Pancreas (tissue), 10 donors: ENCODE measurements at regions not wholly inside any gene's neighbourhood (a gene's known extent, or its start where the extent isn't known, plus 50 kb on each side); places are given as distances from the start of the nearest gene placed in this dataset.

ENCODE experiments used
- ATAC-seq, 4 donors: fragments of 200-7000 bp; cut with Tn5 transposase; one replicate each; pipeline versions ENCODE4 v1.8.0 to v1.9.1; 2020; ENCODE audit warnings: mild to moderate bottlenecking in 4 of 4, moderate library complexity in 4 of 4
- DNase-seq, 6 donors: peaks; one replicate each; pipeline ENCODE4 v3.0.0-alpha.2; 2020
- FAIRE-seq: peaks from 2 replicates; lab custom pipeline; 2012; peaks lifted over from hg19 to GRCh38; lab: Jason Lieb, UNC
- H3K27ac ChIP-seq, 4 donors: fragments of 200-600 bp; sonication (generic); 1 replicate in 3 of 4; 2 replicates in 1 of 4; pipeline versions ENCODE4 v1.5.0 to v1.8.0; 2020
- H3K27me3 ChIP-seq, 4 donors: fragments of 200-600 bp; one replicate each; pipeline ENCODE4 v1.8.0; 2021
- H3K36me3 ChIP-seq, 3 donors: fragments of 200-600 bp; sonication (generic) in 1 of 3; one replicate each; pipeline versions ENCODE4 v1.5.0 to v1.8.0; 2020 to 2021
- H3K4me1 ChIP-seq, 3 donors: fragments of 200-600 bp; one replicate each; pipeline ENCODE4 v1.8.0; 2021
- H3K4me3 ChIP-seq, 4 donors: fragments of 200-600 bp; sonication (generic) in 2 of 4; one replicate each; pipeline versions ENCODE4 v1.5.0 to v1.8.0; 2020 to 2021
- H3K9me3 ChIP-seq, 4 donors: fragments of 200-600 bp; one replicate each; pipeline ENCODE4 v1.8.0; 2021
- CTCF ChIP-seq, 4 donors: fragments of 200-600 bp; sonication (generic) in 3 of 4; IDR thresholded peaks; one replicate each; pipeline versions ENCODE4 v1.5.0 to v1.8.0; 2021; ENCODE audit warnings: antibody characterized with exemption in 4 of 4
- WGBS, 2 donors: extraction: QIAGEN DNeasy Blood & Tissue Kit; methylation state at CpG; one replicate each; pipeline ENCODE4 v1.1.7; 2013; 5-methylcytosine and 5-hydroxymethylcytosine counted together
- intact Hi-C, 3 donors: fragments of 100-400 bp; cut with DNase I; formaldehyde crosslinking; loops; one replicate each; pipeline versions ENCODE4 v1.11.1 to v1.14.2; 2022
- donor health status: healthy with polysubstance abuse.
- donor health status: DM: no; HTN: no; CAD: no; lungs with moderate emphysema.
- donor health status: DM: no; HTN: no; CAD: no.
- donor health status: control.
- donor health status: control.
- donor health status: Bipolar disorder and iron deficiency.
- donor health status: DM: yes; HTN: yes; CAD: no.
- donor health status: DM: no; HTN: no; CAD: no.
- donor health status: DM: no; HTN: no; CAD: no.
- donor health status: DM: yes; HTN: yes; CAD: no.

DNA sequence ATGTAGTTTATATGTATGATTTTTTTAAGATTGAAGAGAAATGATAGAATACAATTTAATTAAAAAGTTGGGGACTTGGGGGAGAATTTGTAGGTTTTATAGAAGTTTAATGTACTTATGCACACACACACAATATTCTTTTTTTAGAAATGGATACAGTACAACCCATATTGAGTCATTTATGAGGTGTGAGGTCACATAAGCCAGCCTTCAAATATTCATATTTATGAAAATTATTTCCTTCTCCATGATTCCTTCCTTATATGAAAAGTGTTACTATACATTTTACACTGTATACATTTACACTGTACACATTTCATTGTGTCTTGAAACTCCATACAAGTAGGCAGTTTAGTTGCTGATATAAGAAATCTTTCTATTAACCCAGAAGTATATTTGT lies 96.2 kb upstream of the CHODL start:
- H3K27me3 ChIP-seq = no peaks in the 10 kb centered on the region
- ATAC-seq (no peak), DNase-seq (no peak), FAIRE-seq (no peak)
- no peak overlapping the region for H3K27ac ChIP-seq
- intact Hi-C loops = no loop called here
- no peak for TF ChIP-seq CTCF (IDR thresholded peaks at IDR 0.05)
- H3K4me3 ChIP-seq = no peak overlapping the region
- H3K9me3 ChIP-seq = no peaks in the 10 kb centered on the region
- H3K4me1 ChIP-seq = no peaks in the 10 kb centered on the region
- H3K36me3 ChIP-seq = no peaks in the 10 kb centered on the region

DNA sequence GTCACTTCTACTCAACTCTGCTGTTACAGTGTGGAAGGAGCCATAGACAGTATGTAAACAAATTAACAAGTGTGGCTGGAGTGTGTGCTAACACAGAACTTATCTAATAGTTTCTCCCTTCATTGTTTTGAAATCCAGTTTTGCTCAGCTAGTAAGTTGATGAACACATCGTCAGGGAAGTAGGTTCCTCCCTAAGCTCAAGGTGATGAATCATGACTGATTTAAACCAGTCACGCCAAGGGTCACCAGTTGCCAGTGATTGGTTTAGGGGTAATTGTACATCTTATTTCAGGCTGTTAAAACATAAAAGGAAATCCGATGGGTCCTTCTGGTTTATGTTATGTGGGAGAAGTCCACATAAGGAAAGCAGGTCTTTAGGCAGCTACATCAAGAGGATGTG lies 97.0 kb upstream of the CHODL start:
- DNase-seq (no peak), FAIRE-seq (no peak), ATAC-seq (no peak)
- Histone ChIP-seq H3K27ac (no peak overlapping the region), H3K4me3 (no peak overlapping the region), H3K4me1 (no peaks in the 10 kb centered on the region), H3K36me3 (no peaks in the 10 kb centered on the region), H3K27me3 (no peaks in the 10 kb centered on the region), H3K9me3 (no peaks in the 10 kb centered on the region)
- intact Hi-C loops = no loop called here
- 38 to 58% methylated on average over 3 of the region's 3 CpGs for WGBS, 2 donors
- no peak for TF ChIP-seq CTCF (IDR thresholded peaks at IDR 0.05)

DNA sequence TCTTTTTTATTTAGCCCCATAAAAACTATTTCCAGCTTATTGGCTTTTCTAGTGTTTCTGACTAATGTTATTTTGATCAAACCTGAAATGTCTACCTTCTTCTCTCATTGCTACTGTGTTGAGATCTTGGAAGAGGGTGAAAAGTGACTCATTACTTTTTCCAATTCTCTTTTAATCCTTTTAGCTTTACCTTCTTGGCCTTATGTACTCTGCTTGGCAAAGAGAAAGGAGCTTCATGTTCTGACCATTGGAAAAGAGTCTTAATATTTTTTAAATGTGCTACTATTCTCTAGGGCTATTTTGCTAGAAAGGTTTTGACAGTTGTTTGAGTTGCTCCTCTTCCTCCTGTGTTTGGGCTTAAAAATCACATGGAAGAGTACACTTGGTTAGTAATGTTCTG lies 97.8 kb upstream of the CHODL start:
- no peaks in the 10 kb centered on the region for H3K9me3 ChIP-seq
- no peak overlapping the region for H3K27ac ChIP-seq
- DNase-seq (no peak), FAIRE-seq (no peak), ATAC-seq (no peak)
- no peaks in the 10 kb centered on the region for H3K27me3 ChIP-seq
- no peak for TF ChIP-seq CTCF (IDR thresholded peaks at IDR 0.05)
- intact Hi-C loops = no loop called here
- no peaks in the 10 kb centered on the region for H3K36me3 ChIP-seq
- no peak overlapping the region for H3K4me3 ChIP-seq
- H3K4me1 ChIP-seq = no peaks in the 10 kb centered on the region

- Histone ChIP-seq H3K27ac (no peak overlapping the region), H3K36me3 (no peaks in the 10 kb centered on the region), H3K27me3 (no peaks in the 10 kb centered on the region), H3K4me3 (no peak overlapping the region), H3K9me3 (no peaks in the 10 kb centered on the region), H3K4me1 (no peaks in the 10 kb centered on the region)
- FAIRE-seq = no peak
- DNase-seq = no peak
- intact Hi-C loops = no loop called here
- WGBS, 2 donors = 64 to 78% methylated on average over 3 of the region's 3 CpGs
- no peak for TF ChIP-seq CTCF (IDR thresholded peaks at IDR 0.05)
- ATAC-seq = no peak
These were observed 100.3 kb upstream of the CHODL start for GRCh38 chr21:18144339-18144738.

GRCh38 chr21:18142655-18143054 lies 102.0 kb upstream of the CHODL start:
- Histone ChIP-seq H3K27ac (no peak overlapping the region), H3K9me3 (no peaks in the 10 kb centered on the region), H3K4me3 (no peak overlapping the region), H3K27me3 (no peaks in the 10 kb centered on the region), H3K36me3 (no peaks in the 10 kb centered on the region), H3K4me1 (no peaks in the 10 kb centered on the region)
- ATAC-seq = no peak
- TF ChIP-seq CTCF (IDR thresholded peaks at IDR 0.05) = no peak
- intact Hi-C loops = no loop called here
- DNase-seq = no peak
- no peak for FAIRE-seq
